Gastrocnemius medialis (tissue), 4 donors: ENCODE measurements at regions not wholly inside any gene's neighbourhood (a gene's known extent, or its start where the extent isn't known, plus 50 kb on each side); places are given as distances from the start of the nearest gene placed in this dataset.
"Not testable (repeated sequence)": the region's sequence is repeated elsewhere in the genome, so short reads cannot be mapped to it uniquely, and the experiment has no call there.

ENCODE experiments used
- ATAC-seq, 2 donors: fragments of 150-250 bp; one replicate each; pipeline ENCODE4 v1.9.1; 2016
- DNase-seq, 2 donors: peaks; one replicate each; pipeline ENCODE4 v3.0.0-alpha.2; 2019
- H3K27ac ChIP-seq, 4 donors: fragments of 200-600 bp; sonication (generic); 1 replicate in 1 of 4; 2 replicates in 3 of 4; pipeline ENCODE4 v1.5.1; 2016 to 2018; ENCODE audit warnings: mild to moderate bottlenecking in 2 of 4, moderate library complexity in 1 of 4
- H3K27me3 ChIP-seq, 3 donors: fragments of 200-600 bp; sonication (generic) in 2 of 3; 1 replicate in 1 of 3; 2 replicates in 2 of 3; pipeline versions ENCODE4 v1.5.1 to v1.6.0; 2016 to 2019; ENCODE audit warnings: mild to moderate bottlenecking in 1 of 3, moderate library complexity in 1 of 3
- H3K36me3 ChIP-seq, 2 donors: fragments of 200-600 bp; sonication (generic) in 1 of 2; one replicate each; pipeline ENCODE4 v1.5.1; 2017 to 2018
- H3K4me1 ChIP-seq, 2 donors: fragments of 200-600 bp; sonication (generic) in 1 of 2; one replicate each; pipeline ENCODE4 v1.5.1; 2016 to 2017; ENCODE audit warnings: mild to moderate bottlenecking in 2 of 2
- H3K4me3 ChIP-seq, 4 donors: fragments of 200-600 bp; sonication (generic) in 3 of 4; 1 replicate in 1 of 4; 2 replicates in 3 of 4; pipeline ENCODE4 v1.5.1; 2016 to 2019; ENCODE audit warnings: mild to moderate bottlenecking in 2 of 4
- H3K9me3 ChIP-seq, 3 donors: fragments of 200-600 bp; sonication (generic) in 2 of 3; 1 replicate in 1 of 3; 2 replicates in 2 of 3; pipeline ENCODE4 v1.5.1; 2016 to 2019
- POLR2A ChIP-seq, 2 donors: fragments of 450-650 bp; IDR thresholded peaks; one replicate each; pipeline ENCODE4 v1.6.1; 2017; ENCODE audit warnings: antibody characterized with exemption in 2 of 2, mild to moderate bottlenecking in 2 of 2, moderate library complexity in 2 of 2
- in situ Hi-C, 4 donors: fragments of 200-750 bp; cut with MboI; loops; one replicate each; pipeline versions ENCODE4 v1.15.0 to v1.8.0; 2017; ENCODE audit warnings: low sequenced_read_pairs in 4 of 4
- intact Hi-C: fragments of 100-400 bp; cut with DNase I; formaldehyde crosslinking; loops from one replicate; pipeline ENCODE4 v1.15.1; 2023; ENCODE audit warnings: low total_unique reads
- TF ChIP-seq, protein P1 (sequence below), 5 experiments: fragments of 450-650 bp in 3 of 5; fragments of 200-600 bp in 2 of 5; sonication (generic) in 2 of 5; IDR thresholded peaks in 4 of 5; conservative IDR thresholded peaks in 1 of 5; 1 replicate in 4 of 5; 2 replicates in 1 of 5; pipeline ENCODE4 v1.5.1; 2016 to 2019; ENCODE audit warnings: antibody characterized with exemption in 5 of 5, mild to moderate bottlenecking in 3 of 5, moderate library complexity in 3 of 5

DNA sequence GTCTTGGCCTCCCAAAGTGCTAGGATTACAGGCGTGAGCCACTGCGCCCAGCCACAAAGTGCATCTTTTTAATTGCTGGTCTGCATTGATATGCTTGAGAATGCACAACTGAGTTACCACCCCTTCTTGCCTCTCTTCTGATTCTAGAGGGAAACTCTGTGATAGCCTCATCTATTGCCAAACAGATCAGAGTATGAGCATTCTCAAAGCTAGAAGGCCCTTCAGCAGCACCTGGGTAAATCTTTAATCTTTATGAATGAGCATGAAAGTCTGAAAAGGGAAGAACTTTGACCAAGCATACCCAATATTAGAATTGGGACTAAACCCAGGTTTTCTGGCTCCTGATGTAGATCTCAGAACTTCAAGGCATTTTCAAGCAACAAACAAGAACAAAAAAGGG, 298.3 kb upstream of the TNC start:
- intact Hi-C loops (no loop called here), in situ Hi-C loops (no loop called here)
- DNase-seq (no peak), ATAC-seq (no peak)
- no peak for TF ChIP-seq POLR2A (IDR thresholded peaks at IDR 0.05)
- TF ChIP-seq, protein P1, sequence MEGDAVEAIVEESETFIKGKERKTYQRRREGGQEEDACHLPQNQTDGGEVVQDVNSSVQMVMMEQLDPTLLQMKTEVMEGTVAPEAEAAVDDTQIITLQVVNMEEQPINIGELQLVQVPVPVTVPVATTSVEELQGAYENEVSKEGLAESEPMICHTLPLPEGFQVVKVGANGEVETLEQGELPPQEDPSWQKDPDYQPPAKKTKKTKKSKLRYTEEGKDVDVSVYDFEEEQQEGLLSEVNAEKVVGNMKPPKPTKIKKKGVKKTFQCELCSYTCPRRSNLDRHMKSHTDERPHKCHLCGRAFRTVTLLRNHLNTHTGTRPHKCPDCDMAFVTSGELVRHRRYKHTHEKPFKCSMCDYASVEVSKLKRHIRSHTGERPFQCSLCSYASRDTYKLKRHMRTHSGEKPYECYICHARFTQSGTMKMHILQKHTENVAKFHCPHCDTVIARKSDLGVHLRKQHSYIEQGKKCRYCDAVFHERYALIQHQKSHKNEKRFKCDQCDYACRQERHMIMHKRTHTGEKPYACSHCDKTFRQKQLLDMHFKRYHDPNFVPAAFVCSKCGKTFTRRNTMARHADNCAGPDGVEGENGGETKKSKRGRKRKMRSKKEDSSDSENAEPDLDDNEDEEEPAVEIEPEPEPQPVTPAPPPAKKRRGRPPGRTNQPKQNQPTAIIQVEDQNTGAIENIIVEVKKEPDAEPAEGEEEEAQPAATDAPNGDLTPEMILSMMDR (IDR thresholded peaks at IDR 0.05 in 4 of 5, conservative IDR thresholded peaks at IDR 0.05 in 1 of 5): no peak
- Histone ChIP-seq H3K27ac (no peak overlapping the region), H3K27me3 (no peaks in the 10 kb centered on the region), H3K36me3 (no peaks in the 10 kb centered on the region), H3K9me3 (no peaks in the 10 kb centered on the region), H3K4me1 (no peaks in the 10 kb centered on the region), H3K4me3 (no peak overlapping the region)

DNA sequence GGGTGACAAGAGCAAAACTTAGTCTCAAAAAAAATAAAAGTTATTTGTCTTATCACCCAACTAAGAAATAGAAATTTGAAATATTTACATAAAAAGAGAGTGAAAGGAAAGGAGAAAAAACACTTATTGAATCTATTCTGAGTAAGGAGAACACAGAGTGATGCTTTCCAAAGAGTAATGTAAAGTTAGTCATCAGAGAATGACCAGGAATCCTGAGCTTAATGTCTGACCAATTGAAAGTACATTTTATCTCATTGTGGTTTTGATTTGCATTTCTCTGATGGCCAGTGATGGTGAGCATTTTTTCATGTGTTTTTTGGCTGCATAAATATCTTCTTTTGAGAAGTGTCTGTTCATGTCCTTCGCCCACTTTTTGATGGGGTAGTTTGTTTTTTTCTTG, 300.2 kb upstream of the TNC start:
- H3K4me1 ChIP-seq, intact Hi-C loops, DNase-seq, H3K27me3 ChIP-seq, in situ Hi-C loops, H3K36me3 ChIP-seq, H3K9me3 ChIP-seq, H3K4me3 ChIP-seq, ATAC-seq, H3K27ac ChIP-seq: not testable (repeated sequence)

DNA sequence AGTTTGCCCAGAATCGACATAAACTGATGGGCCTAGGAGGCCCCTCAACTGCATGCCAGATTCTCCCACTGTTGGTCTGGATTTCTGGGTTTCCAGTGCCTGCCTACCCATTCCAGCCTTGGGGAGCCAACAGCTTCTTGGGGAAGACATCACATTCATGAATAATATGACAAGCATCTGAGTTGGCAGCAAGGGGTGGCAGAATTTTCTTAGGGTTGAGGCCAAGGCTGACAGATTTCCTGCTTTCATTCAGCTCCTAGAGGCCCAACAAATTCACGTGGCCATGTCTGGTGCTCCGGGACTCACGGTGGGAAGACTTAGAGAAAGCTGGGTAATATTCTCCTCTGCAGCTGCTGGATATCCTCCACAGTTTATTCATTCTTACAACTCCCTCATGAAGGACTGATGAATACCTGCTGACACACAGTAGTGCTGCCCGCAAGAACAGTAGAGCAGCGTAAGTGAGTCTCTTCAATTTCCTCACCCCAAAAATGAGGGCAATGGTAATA, 305.0 kb upstream of the TNC start:
- Histone ChIP-seq H3K4me3 (no peak overlapping the region), H3K36me3 (no peaks in the 10 kb centered on the region), H3K27ac (no peak overlapping the region), H3K9me3 (no peaks in the 10 kb centered on the region), H3K27me3 (no peaks in the 10 kb centered on the region), H3K4me1 (no peaks in the 10 kb centered on the region)
- ATAC-seq (no peak), DNase-seq (no peak)
- in situ Hi-C loops: no loop called here
- intact Hi-C loops: no loop called here
- no peak for TF ChIP-seq POLR2A (IDR thresholded peaks at IDR 0.05)
- TF ChIP-seq, protein P1 (IDR thresholded peaks at IDR 0.05 in 4 of 5, conservative IDR thresholded peaks at IDR 0.05 in 1 of 5): no peak

DNA sequence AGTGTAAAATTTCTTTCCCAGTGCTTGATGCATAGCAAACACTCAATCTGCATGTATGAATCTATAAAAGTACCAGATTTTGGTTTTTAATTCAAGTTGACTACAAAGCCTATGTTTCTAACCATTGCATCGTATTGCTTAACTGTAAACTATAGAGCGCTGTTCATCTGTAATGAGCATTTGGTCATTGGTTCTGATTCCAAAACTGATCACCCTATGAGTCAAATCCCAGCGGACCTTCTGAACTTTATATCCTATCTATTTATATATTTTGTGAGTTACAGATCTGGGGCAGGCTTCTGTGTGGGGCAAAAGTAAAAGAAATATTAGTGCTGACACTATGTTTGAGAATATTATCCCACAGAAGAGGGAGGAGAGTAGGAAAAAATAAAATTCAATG, 305.7 kb upstream of the TNC start:
- intact Hi-C loops (no loop called here), in situ Hi-C loops (no loop called here)
- no peaks in the 10 kb centered on the region for H3K9me3 ChIP-seq
- H3K4me1 ChIP-seq: no peaks in the 10 kb centered on the region
- H3K27ac ChIP-seq: no peak overlapping the region
- H3K36me3 ChIP-seq: no peaks in the 10 kb centered on the region
- no peaks in the 10 kb centered on the region for H3K27me3 ChIP-seq
- DNase-seq (no peak), ATAC-seq (no peak)
- H3K4me3 ChIP-seq: no peak overlapping the region
- TF ChIP-seq POLR2A (IDR thresholded peaks at IDR 0.05): no peak
- TF ChIP-seq, protein P1 (IDR thresholded peaks at IDR 0.05 in 4 of 5, conservative IDR thresholded peaks at IDR 0.05 in 1 of 5): no peak

DNA sequence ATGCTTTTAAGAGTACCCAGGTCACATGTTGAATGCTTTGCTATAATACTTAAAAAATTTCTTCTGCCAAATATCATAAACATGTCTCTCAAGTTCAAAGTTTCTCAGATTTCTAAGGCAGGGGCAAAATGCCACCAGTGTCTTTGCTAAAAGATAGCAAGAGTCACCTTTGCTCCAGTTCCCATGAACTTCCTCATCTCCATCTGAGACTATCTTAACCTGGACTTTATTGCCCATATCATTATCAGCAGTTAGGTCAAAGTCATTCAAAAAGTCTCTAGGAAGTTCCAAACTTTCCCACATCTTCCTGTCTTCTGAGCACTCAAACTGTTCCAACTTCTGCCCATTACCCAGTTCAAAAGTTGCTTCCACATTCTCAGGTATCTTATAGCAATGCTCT, 307.6 kb upstream of the TNC start:
- Histone ChIP-seq H3K27ac (no peak overlapping the region), H3K27me3 (no peaks in the 10 kb centered on the region), H3K4me3 (no peak overlapping the region), H3K9me3 (no peaks in the 10 kb centered on the region), H3K4me1 (no peaks in the 10 kb centered on the region), H3K36me3 (no peaks in the 10 kb centered on the region)
- ATAC-seq (no peak), DNase-seq (no peak)
- intact Hi-C loops (no loop called here), in situ Hi-C loops (no loop called here)
- no peak for TF ChIP-seq POLR2A (IDR thresholded peaks at IDR 0.05)
- TF ChIP-seq, protein P1 (IDR thresholded peaks at IDR 0.05 in 4 of 5, conservative IDR thresholded peaks at IDR 0.05 in 1 of 5): no peak
